Hepatocyte (in vitro differentiated cells): ENCODE measurements at regions not wholly inside any gene's neighbourhood (a gene's known extent, or its start where the extent isn't known, plus 50 kb on each side); places are given as distances from the start of the nearest gene placed in this dataset.

ENCODE experiments used
- DNase-seq: peaks from one replicate; pipeline ENCODE4 v3.0.0-alpha.2; 2016; ENCODE audit warnings: low spot score
- H2AFZ ChIP-seq: fragments of 200-600 bp; sonication (generic); 2 replicates; pipeline ENCODE4 v1.6.0; 2016; ENCODE audit warnings: antibody characterized with exemption, mild to moderate bottlenecking
- H3K27ac ChIP-seq: fragments of 200-600 bp; sonication (generic); 2 replicates; pipeline ENCODE4 v1.5.1; 2016; ENCODE audit warnings: mild to moderate bottlenecking
- H3K27me3 ChIP-seq: fragments of 200-600 bp; sonication (generic); 2 replicates; pipeline ENCODE4 v1.6.1; 2016
- H3K36me3 ChIP-seq: fragments of 200-600 bp; sonication (generic); replicated peaks from 2 replicates; pipeline ENCODE4 v1.5.1; 2016; ENCODE audit warnings: low read depth; ENCODE audit not compliant: insufficient read depth
- H3K4me1 ChIP-seq: fragments of 200-600 bp; sonication (generic); 2 replicates; pipeline ENCODE4 v1.5.1; 2016; ENCODE audit warnings: mild to moderate bottlenecking, moderate library complexity; ENCODE audit not compliant: insufficient read depth
- H3K4me2 ChIP-seq: fragments of 200-600 bp; sonication (generic); 2 replicates; pipeline ENCODE4 v1.6.0; 2016
- H3K4me3 ChIP-seq: fragments of 200-600 bp; sonication (generic); 2 replicates; pipeline ENCODE4 v1.5.1; 2016; ENCODE audit warnings: mild to moderate bottlenecking
- H3K79me2 ChIP-seq: fragments of 200-600 bp; sonication (generic); 2 replicates; pipeline ENCODE4 v1.6.0; 2017; ENCODE audit warnings: mild to moderate bottlenecking
- H3K9me2 ChIP-seq: fragments of 200-600 bp; sonication (generic); replicated peaks from 2 replicates; pipeline ENCODE4 v1.6.0; 2017; ENCODE audit warnings: mild to moderate bottlenecking; ENCODE audit not compliant: insufficient read depth
- H3K9me3 ChIP-seq: fragments of 200-600 bp; sonication (generic); 2 replicates; pipeline ENCODE4 v1.5.1; 2016; ENCODE audit warnings: low read depth, mild to moderate bottlenecking
- H4K20me1 ChIP-seq: fragments of 200-600 bp; sonication (generic); 2 replicates; pipeline ENCODE4 v1.6.0; 2016; ENCODE audit warnings: mild to moderate bottlenecking; ENCODE audit not compliant: insufficient read depth, poor library complexity, severe bottlenecking
- CTCF ChIP-seq: fragments of 200-600 bp; sonication (generic); IDR thresholded peaks from 2 replicates; pipeline ENCODE4 v1.5.1; 2016; ENCODE audit warnings: antibody characterized with exemption, mild to moderate bottlenecking; ENCODE audit not compliant: poor library complexity
- EZH2 ChIP-seq: fragments of 200-600 bp; sonication (generic); IDR thresholded peaks from 2 replicates; pipeline ENCODE4 v1.6.1; 2016; ENCODE audit warnings: antibody characterized with exemption, mild to moderate bottlenecking, borderline replicate concordance
- EZH2phosphoT487 ChIP-seq: fragments of 200-600 bp; sonication (generic); IDR thresholded peaks from one replicate; pipeline ENCODE4 v1.6.1; 2018; ENCODE audit warnings: antibody characterized with exemption, mild to moderate bottlenecking, low read depth, moderate library complexity; ENCODE audit not compliant: unreplicated experiment, severe bottlenecking
- WGBS: methylation state at CpG from one replicate; pipeline ENCODE4 v1.1.6; 2016; ENCODE audit warnings: low lambda C conversion rate; ENCODE audit errors: missing lambda C conversion rate; 5-methylcytosine and 5-hydroxymethylcytosine counted together

GRCh38 chr5:99060306-99061261 is 131.8 kb upstream of the CHD1 start:
- H3K4me2 ChIP-seq = peak overlapping the region; percentile 35
- H2AFZ ChIP-seq = no peak overlapping the region
- H3K27ac ChIP-seq = no peak overlapping the region
- no peaks in the 10 kb centered on the region for H3K9me2 ChIP-seq
- H3K9me3 ChIP-seq = no peaks in the 10 kb centered on the region
- peak; percentile 92 for TF ChIP-seq CTCF
- no peak for TF ChIP-seq EZH2phosphoT487
- no peak overlapping the region for H3K4me3 ChIP-seq
- H3K4me1 ChIP-seq = no peaks in the 10 kb centered on the region
- no peaks in the 10 kb centered on the region for H3K36me3 ChIP-seq
- no peaks in the 10 kb centered on the region for H3K79me2 ChIP-seq
- 39% methylated on average over 13 of the region's 13 CpGs for WGBS
- H3K27me3 ChIP-seq = no peaks in the 10 kb centered on the region
- no peaks in the 10 kb centered on the region for H4K20me1 ChIP-seq
- DNase-seq = peak; percentile 82

GRCh38 chr5:99059685-99060084 is 130.9 kb upstream of the CHD1 start:
- Histone ChIP-seq H3K36me3 (no peaks in the 10 kb centered on the region), H2AFZ (no peak overlapping the region), H3K27me3 (no peaks in the 10 kb centered on the region), H3K4me3 (no peak overlapping the region), H3K79me2 (no peaks in the 10 kb centered on the region), H3K4me2 (no peak overlapping the region), H3K9me2 (no peaks in the 10 kb centered on the region), H4K20me1 (no peaks in the 10 kb centered on the region), H3K9me3 (no peaks in the 10 kb centered on the region), H3K27ac (no peak overlapping the region), H3K4me1 (no peaks in the 10 kb centered on the region)
- DNase-seq = no peak
- TF ChIP-seq EZH2phosphoT487 (no peak), EZH2 (no peak), CTCF (no peak)

GRCh38 chr5:99058466-99058865 is 129.7 kb upstream of the CHD1 start:
- H3K4me2 ChIP-seq = no peak overlapping the region
- H3K9me2 ChIP-seq = no peaks in the 10 kb centered on the region
- H3K4me3 ChIP-seq = no peak overlapping the region
- WGBS = 96% methylated on average over 2 of the region's 2 CpGs
- no peak overlapping the region for H3K27ac ChIP-seq
- H3K79me2 ChIP-seq = no peaks in the 10 kb centered on the region
- H4K20me1 ChIP-seq = no peaks in the 10 kb centered on the region
- no peaks in the 10 kb centered on the region for H3K27me3 ChIP-seq
- no peak for DNase-seq
- no peaks in the 10 kb centered on the region for H3K36me3 ChIP-seq
- H3K9me3 ChIP-seq = no peaks in the 10 kb centered on the region
- H3K4me1 ChIP-seq = no peaks in the 10 kb centered on the region
- TF ChIP-seq EZH2phosphoT487 = no peak
- TF ChIP-seq CTCF = no peak
- TF ChIP-seq EZH2 = no peak
- no peak overlapping the region for H2AFZ ChIP-seq
